GM18868 (cell line): ENCODE measurements at regions not wholly inside any gene's neighbourhood (a gene's known extent, or its start where the extent isn't known, plus 50 kb on each side); places are given as distances from the start of the nearest gene placed in this dataset.

Experiments
- ATAC-seq: cut with Tn5 transposase; IDR thresholded peaks from one replicate; pipeline ENCODE4 v1.9.1; 2021; ENCODE audit warnings: mild to moderate bottlenecking, moderate library complexity; ENCODE audit not compliant: unreplicated experiment

GRCh38 chr20:23186808-23187207 is 100.7 kb upstream of the CD93 start:
- no peak for ATAC-seq

- ATAC-seq, result no peak
Measured at GRCh38 chr20:23180451-23180921, 94.4 kb upstream of the CD93 start.

GRCh38 chr20:23179766-23180403 is 93.8 kb upstream of the CD93 start:
- ATAC-seq, result no peak

GRCh38 chr20:23178806-23179205 is 92.7 kb upstream of the CD93 start:
- no peak for ATAC-seq

- ATAC-seq, result no peak
Measured at GRCh38 chr20:23174821-23175220, 88.7 kb upstream of the CD93 start.

GRCh38 chr20:23167431-23167830 is 81.3 kb upstream of the CD93 start:
- ATAC-seq, result no peak

- no peak for ATAC-seq
Measured at GRCh38 chr20:23166563-23166962, 80.4 kb upstream of the CD93 start.

- ATAC-seq, result no peak
Measured at GRCh38 chr20:23165964-23166363, 79.8 kb upstream of the CD93 start.

- ATAC-seq, result no peak
Measured at GRCh38 chr20:23165307-23165750, 79.2 kb upstream of the CD93 start.

GRCh38 chr20:23164176-23164601 is 78.1 kb upstream of the CD93 start:
- ATAC-seq, result no peak

GRCh38 chr20:23163562-23163961 is 77.4 kb upstream of the CD93 start:
- ATAC-seq, result no peak

GRCh38 chr20:23162887-23163286 is 76.8 kb upstream of the CD93 start:
- no peak for ATAC-seq

GRCh38 chr20:23161968-23162696 is 76.0 kb upstream of the CD93 start:
- ATAC-seq, result peak; percentile 26

- peak; percentile 43 for ATAC-seq
Measured at GRCh38 chr20:23161244-23161891, 75.2 kb upstream of the CD93 start.

GRCh38 chr20:23160536-23161243 is 74.6 kb upstream of the CD93 start:
- no peak for ATAC-seq

- ATAC-seq, result peak; percentile 34
Measured at GRCh38 chr20:23159947-23160318, 73.8 kb upstream of the CD93 start.

GRCh38 chr20:23159256-23159946 is 73.3 kb upstream of the CD93 start:
- no peak for ATAC-seq

GRCh38 chr20:23157734-23158133 is 71.6 kb upstream of the CD93 start:
- no peak for ATAC-seq

GRCh38 chr20:23156842-23157423 is 70.8 kb upstream of the CD93 start:
- ATAC-seq, result no peak

- no peak for ATAC-seq
Measured at GRCh38 chr20:23156170-23156841, 70.2 kb upstream of the CD93 start.
